ENCODE measurements at regions not wholly inside any gene's neighbourhood (a gene's known extent, or its start where the extent isn't known, plus 50 kb on each side); places are given as distances from the start of the nearest gene placed in this dataset.

GRCh38 chr2:11955314-11955713 is 208.9 kb downstream of the LPIN1 start:
- no peak for DNase-seq
- H3K9me3 Mint-ChIP-seq: no peaks in the 10 kb centered on the region
- H3K4me1 Mint-ChIP-seq (ENCODE audit: low read depth): peaks cover 5% of the 10 kb centered on the region
- no peak overlapping the region for H3K4me3 Mint-ChIP-seq
- H3K27ac Mint-ChIP-seq: no peak overlapping the region
- H3K27me3 Mint-ChIP-seq: peaks cover 23% of the 10 kb centered on the region
- no peaks in the 10 kb centered on the region for H3K36me3 Mint-ChIP-seq (ENCODE audit: low read depth)

- Mint-ChIP-seq H3K36me3 (ENCODE audit: low read depth) (no peaks in the 10 kb centered on the region), H3K27ac (no peak overlapping the region), H3K4me1 (ENCODE audit: low read depth) (peaks cover 5% of the 10 kb centered on the region), H3K4me3 (no peak overlapping the region), H3K9me3 (no peaks in the 10 kb centered on the region), H3K27me3 (peaks cover 23% of the 10 kb centered on the region)
- DNase-seq: no peak
Measured at GRCh38 chr2:11955884-11956291, 209.5 kb downstream of the LPIN1 start.

- H3K27me3 Mint-ChIP-seq: no peaks in the 10 kb centered on the region
- no peak overlapping the region for H3K27ac Mint-ChIP-seq
- H3K9me3 Mint-ChIP-seq: no peaks in the 10 kb centered on the region
- DNase-seq: no peak
- H3K4me3 Mint-ChIP-seq: no peak overlapping the region
- H3K36me3 Mint-ChIP-seq (ENCODE audit: low read depth): no peaks in the 10 kb centered on the region
- H3K4me1 Mint-ChIP-seq (ENCODE audit: low read depth): no peaks in the 10 kb centered on the region
Measured at GRCh38 chr2:11962707-11963328, 216.4 kb downstream of the LPIN1 start.

GRCh38 chr2:11963966-11964365 is 217.5 kb downstream of the LPIN1 start:
- H3K27ac Mint-ChIP-seq: no peak overlapping the region
- no peak overlapping the region for H3K4me3 Mint-ChIP-seq
- no peaks in the 10 kb centered on the region for H3K9me3 Mint-ChIP-seq
- no peaks in the 10 kb centered on the region for H3K36me3 Mint-ChIP-seq (ENCODE audit: low read depth)
- no peak for DNase-seq
- no peaks in the 10 kb centered on the region for H3K4me1 Mint-ChIP-seq (ENCODE audit: low read depth)
- H3K27me3 Mint-ChIP-seq: no peaks in the 10 kb centered on the region

- H3K4me1 Mint-ChIP-seq (ENCODE audit: low read depth): no peaks in the 10 kb centered on the region
- H3K4me3 Mint-ChIP-seq: no peak overlapping the region
- no peak for DNase-seq
Measured at GRCh38 chr2:11967946-11968465, 221.6 kb downstream of the LPIN1 start.

GRCh38 chr2:11968521-11968920 is 222.1 kb downstream of the LPIN1 start:
- H3K36me3 Mint-ChIP-seq (ENCODE audit: low read depth): peaks cover under 1% of the 10 kb centered on the region
- peaks cover 6% of the 10 kb centered on the region for H3K27me3 Mint-ChIP-seq
- DNase-seq: no peak
- H3K27ac Mint-ChIP-seq: no peak overlapping the region
- no peak overlapping the region for H3K4me3 Mint-ChIP-seq
- peaks cover 12% of the 10 kb centered on the region for H3K9me3 Mint-ChIP-seq
- no peaks in the 10 kb centered on the region for H3K4me1 Mint-ChIP-seq (ENCODE audit: low read depth)

More at GRCh38 chr2:11967946-11968465, 221.6 kb downstream of the LPIN1 start:
- no peak overlapping the region for H3K27ac Mint-ChIP-seq
- peaks cover 5% of the 10 kb centered on the region for H3K27me3 Mint-ChIP-seq
- no peaks in the 10 kb centered on the region for H3K36me3 Mint-ChIP-seq (ENCODE audit: low read depth)
- H3K9me3 Mint-ChIP-seq: peaks cover 10% of the 10 kb centered on the region

GRCh38 chr2:11969774-11970173 is 223.3 kb downstream of the LPIN1 start:
- no peak overlapping the region for H3K27ac Mint-ChIP-seq
- no peak overlapping the region for H3K4me3 Mint-ChIP-seq
- no peaks in the 10 kb centered on the region for H3K4me1 Mint-ChIP-seq (ENCODE audit: low read depth)
- peaks cover 19% of the 10 kb centered on the region for H3K9me3 Mint-ChIP-seq
- no peak for DNase-seq
- H3K27me3 Mint-ChIP-seq: peaks cover 8% of the 10 kb centered on the region
- H3K36me3 Mint-ChIP-seq (ENCODE audit: low read depth): peaks cover 6% of the 10 kb centered on the region

- peaks cover 25% of the 10 kb centered on the region for H3K27me3 Mint-ChIP-seq
- no peak overlapping the region for H3K27ac Mint-ChIP-seq
- no peak overlapping the region for H3K4me3 Mint-ChIP-seq
- no peaks in the 10 kb centered on the region for H3K4me1 Mint-ChIP-seq (ENCODE audit: low read depth)
- peaks cover 25% of the 10 kb centered on the region for H3K9me3 Mint-ChIP-seq
- DNase-seq: no peak
- H3K36me3 Mint-ChIP-seq (ENCODE audit: low read depth): peaks cover 6% of the 10 kb centered on the region
Measured at GRCh38 chr2:11974573-11974972, 228.1 kb downstream of the LPIN1 start.

GRCh38 chr2:11975373-11975772 is 228.9 kb downstream of the LPIN1 start:
- Mint-ChIP-seq H3K27me3 (peaks cover 27% of the 10 kb centered on the region), H3K4me1 (ENCODE audit: low read depth) (no peaks in the 10 kb centered on the region), H3K4me3 (no peak overlapping the region), H3K36me3 (ENCODE audit: low read depth) (peaks cover 6% of the 10 kb centered on the region), H3K27ac (no peak overlapping the region), H3K9me3 (peaks cover 25% of the 10 kb centered on the region)
- no peak for DNase-seq

- Mint-ChIP-seq H3K9me3 (peaks cover 25% of the 10 kb centered on the region), H3K4me3 (no peak overlapping the region), H3K27ac (no peak overlapping the region), H3K36me3 (ENCODE audit: low read depth) (peaks cover 6% of the 10 kb centered on the region), H3K27me3 (peaks cover 33% of the 10 kb centered on the region), H3K4me1 (ENCODE audit: low read depth) (no peaks in the 10 kb centered on the region)
- no peak for DNase-seq
Measured at GRCh38 chr2:11976073-11976472, 229.6 kb downstream of the LPIN1 start.

GRCh38 chr2:11977766-11978524 is 231.5 kb downstream of the LPIN1 start:
- no peak overlapping the region for H3K27ac Mint-ChIP-seq
- H3K27me3 Mint-ChIP-seq: peaks cover 29% of the 10 kb centered on the region

GRCh38 chr2:11980809-11981208 is 234.4 kb downstream of the LPIN1 start:
- Mint-ChIP-seq H3K4me3 (no peak overlapping the region), H3K27ac (no peak overlapping the region), H3K36me3 (ENCODE audit: low read depth) (no peaks in the 10 kb centered on the region), H3K27me3 (peaks cover 31% of the 10 kb centered on the region), H3K4me1 (ENCODE audit: low read depth) (no peaks in the 10 kb centered on the region), H3K9me3 (no peaks in the 10 kb centered on the region)
- DNase-seq: no peak

More at GRCh38 chr2:11977766-11978524, 231.5 kb downstream of the LPIN1 start:
- no peaks in the 10 kb centered on the region for H3K4me1 Mint-ChIP-seq (ENCODE audit: low read depth)
- peaks cover 16% of the 10 kb centered on the region for H3K9me3 Mint-ChIP-seq
- DNase-seq: no peak
- no peak overlapping the region for H3K4me3 Mint-ChIP-seq
- H3K36me3 Mint-ChIP-seq (ENCODE audit: low read depth): peaks cover 6% of the 10 kb centered on the region

GRCh38 chr2:11983401-11983800 is 237.0 kb downstream of the LPIN1 start:
- no peaks in the 10 kb centered on the region for H3K36me3 Mint-ChIP-seq (ENCODE audit: low read depth)

GRCh38 chr2:11983870-11984269 is 237.4 kb downstream of the LPIN1 start:
- Mint-ChIP-seq H3K9me3 (no peaks in the 10 kb centered on the region), H3K4me3 (no peak overlapping the region), H3K27ac (no peak overlapping the region), H3K27me3 (peaks cover 31% of the 10 kb centered on the region), H3K36me3 (ENCODE audit: low read depth) (no peaks in the 10 kb centered on the region), H3K4me1 (ENCODE audit: low read depth) (no peaks in the 10 kb centered on the region)
- DNase-seq: no peak

More at GRCh38 chr2:11983401-11983800, 237.0 kb downstream of the LPIN1 start:
- Mint-ChIP-seq H3K9me3 (no peaks in the 10 kb centered on the region), H3K4me3 (no peak overlapping the region), H3K4me1 (ENCODE audit: low read depth) (no peaks in the 10 kb centered on the region), H3K27me3 (peaks cover 26% of the 10 kb centered on the region), H3K27ac (no peak overlapping the region)
- DNase-seq: no peak

Data from activated T-cell treated with anti-CD3 and anti-CD28 coated beads, Interleukin-2, amount 50 U/mL, for 24 hours (primary cell).